ENCODE measurements at regions not wholly inside any gene's neighbourhood (a gene's known extent, or its start where the extent isn't known, plus 50 kb on each side); places are given as distances from the start of the nearest gene placed in this dataset.
"Not testable (repeated sequence)": the region's sequence is repeated elsewhere in the genome, so short reads cannot be mapped to it uniquely, and the experiment has no call there.

DNA sequence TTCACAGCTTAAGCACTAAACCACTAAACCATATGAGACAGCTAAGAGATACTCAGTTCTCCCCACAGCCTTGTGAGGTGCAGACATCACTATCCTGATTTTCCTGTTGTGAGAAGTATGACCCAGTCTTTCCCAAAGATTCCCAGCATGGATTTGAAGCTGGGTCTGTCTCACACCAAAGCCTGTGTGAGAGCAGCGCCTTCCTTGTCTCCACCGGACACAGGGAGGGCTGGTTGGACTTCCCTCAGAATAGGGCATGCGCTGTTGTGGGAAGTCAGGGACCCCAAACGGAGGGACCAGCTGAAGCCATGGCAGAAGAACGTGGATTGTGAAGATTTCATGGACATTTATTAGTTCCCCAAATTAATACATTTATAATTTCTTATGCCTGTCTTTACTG is 87.6 kb downstream of the FDX1 start:
- TF ChIP-seq, protein P1, sequence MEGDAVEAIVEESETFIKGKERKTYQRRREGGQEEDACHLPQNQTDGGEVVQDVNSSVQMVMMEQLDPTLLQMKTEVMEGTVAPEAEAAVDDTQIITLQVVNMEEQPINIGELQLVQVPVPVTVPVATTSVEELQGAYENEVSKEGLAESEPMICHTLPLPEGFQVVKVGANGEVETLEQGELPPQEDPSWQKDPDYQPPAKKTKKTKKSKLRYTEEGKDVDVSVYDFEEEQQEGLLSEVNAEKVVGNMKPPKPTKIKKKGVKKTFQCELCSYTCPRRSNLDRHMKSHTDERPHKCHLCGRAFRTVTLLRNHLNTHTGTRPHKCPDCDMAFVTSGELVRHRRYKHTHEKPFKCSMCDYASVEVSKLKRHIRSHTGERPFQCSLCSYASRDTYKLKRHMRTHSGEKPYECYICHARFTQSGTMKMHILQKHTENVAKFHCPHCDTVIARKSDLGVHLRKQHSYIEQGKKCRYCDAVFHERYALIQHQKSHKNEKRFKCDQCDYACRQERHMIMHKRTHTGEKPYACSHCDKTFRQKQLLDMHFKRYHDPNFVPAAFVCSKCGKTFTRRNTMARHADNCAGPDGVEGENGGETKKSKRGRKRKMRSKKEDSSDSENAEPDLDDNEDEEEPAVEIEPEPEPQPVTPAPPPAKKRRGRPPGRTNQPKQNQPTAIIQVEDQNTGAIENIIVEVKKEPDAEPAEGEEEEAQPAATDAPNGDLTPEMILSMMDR (IDR thresholded peaks at IDR 0.05) = not testable (repeated sequence)
- TF ChIP-seq POLR2A (IDR thresholded peaks at IDR 0.05) = not testable (repeated sequence)

Data from thyroid gland (tissue), 4 donors.